ENCODE measurements at regions not wholly inside any gene's neighbourhood (a gene's known extent, or its start where the extent isn't known, plus 50 kb on each side); places are given as distances from the start of the nearest gene placed in this dataset.

DNA sequence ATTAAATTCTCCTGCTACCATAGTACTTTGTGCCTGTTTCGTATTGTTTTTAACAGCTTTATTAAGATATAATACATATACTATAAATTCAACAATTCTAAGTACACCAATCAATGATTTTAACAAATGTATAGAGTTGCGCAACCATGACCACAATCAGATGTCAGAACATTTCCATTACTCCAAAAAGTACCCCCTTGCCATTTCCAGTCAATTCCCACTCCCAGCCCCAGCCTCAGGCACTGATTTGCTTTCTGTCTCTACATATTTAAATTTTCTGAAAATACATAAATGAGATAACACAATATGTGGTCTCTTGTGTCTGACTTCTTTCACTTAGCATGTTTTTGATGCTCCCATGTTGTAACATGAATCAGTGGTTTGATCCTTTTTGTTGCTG, 193.9 kb downstream of the FIGN start:
- DNase-seq (ENCODE audit: low read depth): no peak
- TF ChIP-seq, protein P1, sequence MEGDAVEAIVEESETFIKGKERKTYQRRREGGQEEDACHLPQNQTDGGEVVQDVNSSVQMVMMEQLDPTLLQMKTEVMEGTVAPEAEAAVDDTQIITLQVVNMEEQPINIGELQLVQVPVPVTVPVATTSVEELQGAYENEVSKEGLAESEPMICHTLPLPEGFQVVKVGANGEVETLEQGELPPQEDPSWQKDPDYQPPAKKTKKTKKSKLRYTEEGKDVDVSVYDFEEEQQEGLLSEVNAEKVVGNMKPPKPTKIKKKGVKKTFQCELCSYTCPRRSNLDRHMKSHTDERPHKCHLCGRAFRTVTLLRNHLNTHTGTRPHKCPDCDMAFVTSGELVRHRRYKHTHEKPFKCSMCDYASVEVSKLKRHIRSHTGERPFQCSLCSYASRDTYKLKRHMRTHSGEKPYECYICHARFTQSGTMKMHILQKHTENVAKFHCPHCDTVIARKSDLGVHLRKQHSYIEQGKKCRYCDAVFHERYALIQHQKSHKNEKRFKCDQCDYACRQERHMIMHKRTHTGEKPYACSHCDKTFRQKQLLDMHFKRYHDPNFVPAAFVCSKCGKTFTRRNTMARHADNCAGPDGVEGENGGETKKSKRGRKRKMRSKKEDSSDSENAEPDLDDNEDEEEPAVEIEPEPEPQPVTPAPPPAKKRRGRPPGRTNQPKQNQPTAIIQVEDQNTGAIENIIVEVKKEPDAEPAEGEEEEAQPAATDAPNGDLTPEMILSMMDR (IDR thresholded peaks at IDR 0.05; ENCODE audit: insufficient read depth, low read depth, low read length): no peak

DNA sequence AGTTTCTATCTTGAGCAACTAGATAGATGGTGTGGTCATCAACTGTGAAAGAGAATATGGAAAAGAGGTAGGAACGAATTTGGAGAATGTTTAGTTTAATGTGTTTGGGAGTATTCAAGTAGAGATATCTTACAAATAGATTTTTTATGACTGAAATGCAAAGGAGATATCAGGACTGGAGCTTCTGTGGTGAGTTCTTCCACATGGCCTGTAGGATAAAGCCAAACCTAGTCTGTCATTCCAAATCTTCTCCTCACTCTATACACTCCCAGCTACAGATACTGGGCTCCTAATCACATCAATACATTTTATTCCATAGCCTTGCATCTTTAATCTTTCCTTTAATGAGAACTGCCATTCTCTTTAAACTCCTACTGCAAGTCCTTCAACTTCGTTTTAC, 194.3 kb downstream of the FIGN start:
- TF ChIP-seq, protein P1 (IDR thresholded peaks at IDR 0.05; ENCODE audit: insufficient read depth, low read depth, low read length): no peak
- DNase-seq (ENCODE audit: low read depth): no peak
- H3K4me3 ChIP-seq (ENCODE audit: low read depth, low read length): no peak overlapping the region

More for the DNA sequence above, 193.9 kb downstream of the FIGN start:
- H3K4me3 ChIP-seq (ENCODE audit: low read depth, low read length): no peak overlapping the region

DNA sequence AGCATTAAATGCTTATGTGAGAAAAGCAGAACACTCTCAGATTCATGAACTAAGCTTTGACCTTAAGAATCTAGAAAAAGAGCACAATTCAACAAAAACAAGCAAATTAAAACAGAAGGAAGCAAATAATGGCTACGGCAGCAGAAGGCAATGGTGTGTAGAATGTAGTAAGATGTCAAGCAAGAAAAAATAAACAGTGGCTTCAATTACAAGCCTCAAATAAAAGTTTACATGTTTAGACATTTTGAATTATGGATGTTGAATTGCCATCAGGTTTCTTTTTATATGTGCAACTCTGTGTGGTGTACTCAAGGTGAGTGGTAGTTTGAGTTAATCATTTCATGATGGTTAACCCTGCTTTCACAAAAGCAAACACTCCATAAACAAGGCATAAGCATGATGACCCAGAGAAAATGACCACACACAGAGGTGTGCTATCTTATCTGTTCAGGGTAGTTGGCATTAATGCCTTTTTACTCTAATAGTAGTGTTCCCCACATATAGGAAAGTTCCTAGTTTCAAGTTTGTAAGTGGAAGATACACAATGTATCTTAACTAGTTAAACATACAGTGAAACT, 207.1 kb downstream of the FIGN start:
- DNase-seq (ENCODE audit: low read depth): no peak
- H3K4me3 ChIP-seq (ENCODE audit: low read depth, low read length): no peak overlapping the region
- TF ChIP-seq, protein P1 (IDR thresholded peaks at IDR 0.05; ENCODE audit: insufficient read depth, low read depth, low read length): no peak

DNA sequence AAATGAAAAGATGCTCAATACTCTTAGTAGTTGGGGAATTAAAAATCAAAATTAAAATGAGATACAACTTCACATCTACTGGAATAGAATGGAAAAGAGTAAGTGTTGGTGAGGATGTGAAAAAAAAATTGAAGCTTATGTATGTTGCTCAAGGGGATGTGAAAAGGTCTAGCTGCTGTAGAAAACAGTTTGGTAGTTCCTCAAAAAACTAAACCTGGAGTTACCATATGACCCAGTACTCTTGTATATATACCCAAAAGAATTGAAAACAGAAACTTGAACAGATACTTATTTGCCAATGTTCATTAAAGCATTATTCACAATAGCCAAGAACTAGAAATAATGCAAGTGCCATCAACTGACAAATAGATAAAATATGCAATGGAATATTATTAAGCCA, 208.4 kb downstream of the FIGN start:
- H3K4me3 ChIP-seq (ENCODE audit: low read depth, low read length): no peak overlapping the region
- no peak for DNase-seq (ENCODE audit: low read depth)
- TF ChIP-seq, protein P1 (IDR thresholded peaks at IDR 0.05; ENCODE audit: insufficient read depth, low read depth, low read length): no peak

DNA sequence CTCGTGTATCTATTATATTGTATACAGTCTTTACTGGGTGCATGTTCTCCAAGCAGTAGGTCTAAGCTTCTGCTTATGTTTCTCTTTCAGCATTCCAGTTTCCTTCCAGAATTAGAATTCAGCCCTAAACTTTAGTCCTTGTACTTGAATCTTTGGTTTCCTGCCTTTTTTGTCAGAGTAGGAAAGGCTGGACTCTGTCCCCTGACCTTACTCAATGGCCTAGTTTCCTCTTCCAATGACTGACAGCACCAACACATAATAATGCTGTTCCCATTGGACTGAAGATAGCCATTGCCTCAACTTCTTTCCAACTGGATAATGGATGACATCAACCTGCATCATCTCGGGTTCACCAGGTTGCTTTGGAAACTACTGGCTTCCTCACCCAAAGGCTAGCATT, 217.0 kb downstream of the FIGN start:
- no peak for DNase-seq (ENCODE audit: low read depth)
- TF ChIP-seq, protein P1 (IDR thresholded peaks at IDR 0.05; ENCODE audit: insufficient read depth, low read depth, low read length): no peak
- H3K4me3 ChIP-seq (ENCODE audit: low read depth, low read length): no peak overlapping the region

DNA sequence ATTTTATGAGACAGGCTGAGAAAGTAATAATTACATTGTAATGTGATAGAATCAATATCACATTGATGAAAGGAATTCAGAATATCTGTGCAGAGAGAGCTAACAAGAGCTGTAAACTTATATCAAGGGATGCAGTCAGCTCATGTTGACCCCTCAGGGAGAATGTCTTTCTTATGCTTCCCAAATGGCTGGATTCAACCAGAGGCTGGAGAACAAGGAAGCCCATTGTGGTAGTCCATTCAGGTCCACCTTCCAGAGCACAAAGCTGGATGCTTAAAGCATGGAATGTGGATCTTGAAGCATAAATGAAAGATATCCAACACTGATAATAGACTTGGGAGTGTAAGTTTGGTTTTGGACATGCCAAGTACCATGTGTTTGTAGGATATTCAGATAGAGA, 220.0 kb downstream of the FIGN start:
- TF ChIP-seq, protein P1 (IDR thresholded peaks at IDR 0.05; ENCODE audit: insufficient read depth, low read depth, low read length): no peak
- no peak for DNase-seq (ENCODE audit: low read depth)
- H3K4me3 ChIP-seq (ENCODE audit: low read depth, low read length): no peak overlapping the region

DNA sequence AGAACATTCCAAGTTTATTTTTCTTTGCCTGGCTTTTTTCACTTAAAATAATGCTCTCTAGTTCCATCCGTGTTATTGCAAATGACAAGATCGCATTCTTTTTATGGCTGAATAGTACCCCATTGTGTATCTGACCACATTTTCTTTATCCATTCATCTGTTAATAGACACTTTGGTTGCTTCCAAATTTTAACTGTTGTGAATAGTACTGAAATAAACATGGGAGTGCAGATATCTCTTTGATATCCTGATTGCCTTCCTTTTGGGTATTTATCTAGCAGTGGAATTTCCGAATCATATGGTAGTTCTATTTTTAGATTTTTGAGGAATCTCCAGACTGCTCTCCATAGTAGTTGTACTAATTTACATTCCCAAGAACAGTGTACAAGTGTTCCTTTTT, 230.5 kb downstream of the FIGN start:
- H3K4me3 ChIP-seq (ENCODE audit: low read depth, low read length): no peak overlapping the region
- DNase-seq (ENCODE audit: low read depth): no peak
- TF ChIP-seq, protein P1 (IDR thresholded peaks at IDR 0.05; ENCODE audit: insufficient read depth, low read depth, low read length): no peak
